CD4-positive, alpha-beta T cell treated with Interleukin-15 for 4 hours (primary cell): ENCODE measurements at regions not wholly inside any gene's neighbourhood (a gene's known extent, or its start where the extent isn't known, plus 50 kb on each side); places are given as distances from the start of the nearest gene placed in this dataset.
"Not testable (repeated sequence)": the region's sequence is repeated elsewhere in the genome, so short reads cannot be mapped to it uniquely, and the experiment has no call there.

Experiments used
- DNase-seq: peaks from one replicate; pipeline ENCODE4 v3.0.0-alpha.2; 2020; ENCODE audit warnings: low spot score

DNA sequence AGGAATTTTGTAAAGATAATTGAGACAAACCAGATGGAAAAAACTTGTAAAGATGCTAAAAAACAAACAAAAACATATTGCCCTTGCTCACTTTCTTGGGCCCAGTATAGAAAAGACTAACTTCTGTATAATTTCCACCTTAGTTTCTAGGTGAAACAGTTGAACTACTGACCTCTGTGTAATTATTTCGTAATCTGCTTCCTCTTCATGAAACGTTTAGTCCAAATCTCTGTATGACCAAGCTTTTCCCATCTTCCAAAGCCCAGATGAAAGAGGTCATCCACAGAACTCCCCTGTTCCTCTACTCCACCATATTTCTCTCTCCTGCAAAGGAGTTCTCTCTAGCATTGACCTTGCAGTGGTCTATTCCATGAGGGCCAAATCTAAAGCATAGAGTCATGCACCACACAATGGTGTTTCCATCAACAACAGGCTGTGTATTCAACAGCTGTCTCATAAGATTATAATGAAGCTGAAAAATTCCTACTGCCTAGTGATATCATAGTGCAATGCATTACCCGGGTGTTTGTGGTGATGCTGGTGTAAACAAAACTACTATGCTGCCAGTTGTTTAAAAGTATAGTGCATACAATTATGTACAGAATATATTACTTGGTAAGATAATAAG lies 647.6 kb downstream of the TNS3 start:
- no peak for DNase-seq

DNA sequence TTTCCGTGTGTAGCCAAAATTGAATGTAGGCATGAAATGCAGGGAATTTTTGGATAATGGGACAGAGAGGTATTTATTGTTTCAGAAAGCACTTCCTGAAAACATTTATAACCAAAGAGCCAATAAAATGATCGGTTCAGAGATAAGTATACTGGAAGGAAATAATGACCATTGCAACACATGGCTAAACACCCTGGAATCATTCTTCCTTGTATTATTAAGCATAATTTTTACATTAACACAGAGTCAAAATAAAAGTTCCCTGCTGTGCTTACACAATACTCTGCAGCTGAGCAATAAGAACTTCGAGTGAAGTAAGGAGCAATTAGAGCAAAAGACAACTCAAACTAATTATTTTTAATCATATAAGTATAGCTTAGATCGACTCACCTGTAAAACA lies 648.3 kb downstream of the TNS3 start:
- no peak for DNase-seq

DNA sequence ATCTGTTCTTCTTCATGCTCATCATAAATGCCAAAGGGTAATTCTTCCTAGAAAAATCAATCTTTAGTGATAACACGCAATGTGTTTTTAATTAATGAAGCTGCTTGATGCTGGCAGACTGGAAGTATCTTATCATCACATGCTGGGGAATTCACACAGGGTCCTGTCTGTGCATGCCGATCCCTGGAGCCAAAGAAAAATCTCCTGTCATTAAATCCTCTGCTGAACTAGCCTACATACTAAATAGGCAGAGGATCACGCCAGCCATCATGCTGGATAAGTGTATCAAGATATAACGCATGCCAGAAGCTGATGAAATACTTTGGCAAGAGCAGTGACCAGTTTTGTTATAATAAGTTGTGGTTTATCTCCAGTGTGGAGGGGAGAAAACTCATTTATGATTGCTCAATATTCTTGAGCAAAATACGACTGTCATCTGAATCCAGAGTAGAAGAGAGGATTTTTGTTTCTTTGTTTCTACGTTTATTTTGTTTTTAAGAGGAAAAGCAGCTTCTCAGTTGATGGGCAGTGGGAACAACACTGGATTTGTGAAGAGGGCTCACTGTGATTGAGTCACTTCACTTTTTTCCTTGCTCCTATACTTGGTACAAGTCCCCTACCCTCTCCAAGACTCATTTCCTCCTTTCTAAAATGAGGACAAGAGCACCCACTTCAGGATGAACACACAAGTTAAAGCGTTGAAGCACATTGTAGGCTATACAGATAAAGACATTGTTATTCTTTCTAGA lies 649.1 kb downstream of the TNS3 start:
- DNase-seq: no peak

DNA sequence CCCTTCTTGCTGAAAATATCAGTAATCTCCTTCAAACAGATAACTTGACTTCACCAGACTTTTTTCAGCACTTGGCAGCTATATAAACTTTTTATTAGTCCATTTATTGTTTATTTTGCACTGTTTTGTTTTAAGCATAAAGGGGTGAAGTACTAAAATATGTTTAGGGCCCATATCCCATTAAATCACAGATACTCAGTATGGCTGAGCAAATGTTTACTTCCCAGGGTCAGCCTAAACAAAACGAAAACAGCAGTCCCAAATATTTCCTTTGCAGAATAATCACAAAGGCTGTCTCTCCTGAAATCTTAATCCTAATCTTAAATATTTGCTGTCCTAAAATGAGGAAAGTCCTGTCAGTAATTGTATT lies 649.6 kb downstream of the TNS3 start:
- no peak for DNase-seq

DNA sequence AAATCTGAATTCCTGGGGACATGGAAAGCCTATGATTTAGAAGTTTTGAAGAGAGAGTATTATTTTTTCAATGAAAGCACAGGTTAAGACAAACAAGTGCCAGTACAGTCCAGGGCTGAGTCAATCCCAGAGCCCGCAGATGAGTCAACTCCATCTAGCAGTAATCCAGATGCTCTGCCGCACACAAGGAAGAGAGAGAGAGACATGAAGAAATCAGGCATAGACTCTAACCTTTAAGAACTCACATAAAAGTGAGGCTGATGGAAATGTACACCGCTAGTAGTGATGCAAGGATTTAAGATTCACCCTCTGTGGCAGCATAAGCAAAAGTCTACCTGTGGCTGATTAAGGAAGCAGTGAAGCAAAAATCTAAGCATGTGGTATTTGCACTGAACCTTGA lies 651.5 kb downstream of the TNS3 start:
- no peak for DNase-seq

DNA sequence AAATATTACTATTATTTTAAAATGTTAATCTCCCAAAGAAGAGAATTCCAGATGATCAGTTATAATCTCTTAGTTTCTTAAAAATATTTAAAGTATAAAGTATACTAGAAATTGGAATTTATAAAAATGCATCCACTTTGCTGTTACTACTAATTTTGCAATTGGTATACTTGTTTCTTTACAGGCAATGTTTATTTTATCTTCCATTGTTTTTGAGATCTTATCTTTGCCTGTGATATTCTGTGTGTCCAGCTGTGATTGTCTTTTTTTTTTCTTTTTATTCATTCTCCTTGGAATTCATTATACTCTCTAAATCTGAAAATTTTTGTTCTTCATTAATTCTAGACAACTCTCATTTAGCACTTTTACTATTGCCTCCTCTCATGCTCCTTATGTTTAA lies 652.6 kb downstream of the TNS3 start:
- DNase-seq: no peak

DNA sequence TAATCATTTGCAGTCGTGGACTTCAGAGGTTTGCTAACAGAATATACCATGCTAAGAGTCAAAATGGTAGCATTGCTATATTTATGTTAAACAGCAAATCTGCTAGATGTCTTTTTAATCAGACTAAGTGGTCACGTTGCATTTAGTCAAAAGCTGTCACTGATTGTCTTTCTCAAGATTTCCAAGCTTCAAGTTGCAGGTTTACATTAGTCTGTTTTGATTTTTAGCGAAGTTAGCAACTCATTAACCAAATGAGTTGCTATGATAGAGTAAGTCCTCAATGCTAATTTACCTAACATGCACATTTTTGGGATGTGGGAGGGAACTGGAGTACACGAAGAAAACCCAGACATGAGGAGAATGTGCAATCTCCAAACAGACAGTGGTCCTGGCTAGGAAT lies 653.2 kb downstream of the TNS3 start:
- DNase-seq: no peak

DNA sequence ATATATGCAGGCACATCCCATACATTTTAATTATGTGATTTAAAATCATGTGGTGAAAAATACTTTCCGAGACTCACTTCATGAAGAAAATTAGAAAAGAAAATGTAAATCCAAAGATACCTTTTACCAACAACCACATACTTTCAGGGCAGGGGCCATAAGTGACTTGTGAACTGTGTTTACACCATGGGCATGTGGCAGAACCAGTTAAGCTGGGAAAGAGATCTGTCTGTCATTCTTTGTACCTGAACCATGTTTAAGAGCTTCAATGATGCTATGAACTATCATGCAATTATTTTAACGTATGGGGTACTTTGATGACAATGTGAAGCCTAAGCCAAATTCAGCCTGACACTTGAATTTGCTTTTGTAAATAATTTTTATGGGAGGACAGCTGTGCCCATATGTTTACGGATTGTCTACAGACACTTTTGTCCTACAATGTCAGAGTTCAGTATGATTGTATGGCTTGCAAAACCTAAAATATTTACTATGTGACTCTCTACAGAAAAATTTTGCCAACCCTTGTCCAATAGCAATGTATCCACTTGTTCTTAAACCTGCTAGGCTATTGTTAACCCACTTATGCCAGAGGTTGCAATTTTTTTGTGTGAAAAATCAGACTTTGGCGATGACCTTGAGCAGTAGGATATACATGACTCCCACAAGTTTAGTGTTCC lies 654.6 kb downstream of the TNS3 start:
- no peak for DNase-seq

DNA sequence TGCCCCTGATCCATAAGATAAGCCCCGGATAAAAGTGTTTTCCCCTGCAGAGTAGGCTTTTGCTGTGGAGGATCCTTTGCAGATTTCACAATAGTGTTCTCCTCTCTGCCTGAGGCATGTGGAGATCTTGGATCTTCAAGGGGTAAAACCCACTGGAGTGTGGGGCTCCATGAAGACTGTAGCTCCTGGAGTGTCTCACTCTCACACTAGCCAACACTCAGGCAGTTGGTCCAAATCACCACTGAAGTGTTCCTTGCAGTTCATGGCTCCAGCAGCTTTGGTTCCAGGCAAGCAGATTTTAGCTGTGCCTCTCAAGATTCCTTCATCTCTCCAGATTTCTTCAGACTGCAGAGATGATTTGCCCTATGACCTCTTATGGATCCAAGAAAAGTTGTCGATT lies 665.3 kb downstream of the TNS3 start:
- no peak for DNase-seq

DNA sequence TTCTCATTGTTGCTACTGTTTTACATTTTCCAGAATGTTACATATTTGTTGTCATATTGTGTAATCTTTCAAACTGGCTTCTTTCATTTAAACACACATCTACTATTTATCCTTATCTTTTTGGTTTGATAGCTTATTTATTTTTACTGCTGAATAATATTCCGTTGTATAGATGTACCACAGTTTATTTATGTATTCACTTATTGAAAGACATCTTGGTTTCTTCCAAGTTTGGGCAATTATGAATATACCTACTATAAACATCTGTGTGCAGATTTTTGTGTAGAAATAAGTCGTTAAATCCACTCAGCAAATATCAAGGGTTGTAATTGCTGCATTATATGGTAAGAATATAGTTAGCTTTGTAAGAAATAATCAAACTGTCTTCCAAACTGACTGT lies 669.2 kb downstream of the TNS3 start:
- no peak for DNase-seq

DNA sequence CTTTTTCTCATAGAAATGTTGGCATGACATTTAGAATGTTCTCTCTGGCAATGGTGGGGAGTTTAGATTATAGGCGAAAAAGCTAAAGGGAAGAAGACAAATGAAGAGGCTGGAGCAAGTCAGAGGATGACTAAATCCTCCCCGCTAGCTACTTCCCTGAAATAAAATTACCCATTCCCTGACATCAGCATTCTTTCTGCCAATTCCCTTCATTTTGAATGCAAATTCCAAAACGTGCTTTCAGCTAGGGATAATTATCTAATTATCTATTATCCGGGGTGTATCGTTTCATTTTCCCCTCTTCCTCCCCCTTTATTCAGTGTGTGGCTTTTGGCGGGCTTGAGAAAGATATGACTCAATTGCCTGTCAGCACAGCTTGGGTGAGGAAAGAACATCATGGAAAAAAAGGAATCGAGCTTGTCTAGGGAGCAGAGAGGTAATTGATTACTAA lies 672.3 kb downstream of the TNS3 start:
- no peak for DNase-seq

DNA sequence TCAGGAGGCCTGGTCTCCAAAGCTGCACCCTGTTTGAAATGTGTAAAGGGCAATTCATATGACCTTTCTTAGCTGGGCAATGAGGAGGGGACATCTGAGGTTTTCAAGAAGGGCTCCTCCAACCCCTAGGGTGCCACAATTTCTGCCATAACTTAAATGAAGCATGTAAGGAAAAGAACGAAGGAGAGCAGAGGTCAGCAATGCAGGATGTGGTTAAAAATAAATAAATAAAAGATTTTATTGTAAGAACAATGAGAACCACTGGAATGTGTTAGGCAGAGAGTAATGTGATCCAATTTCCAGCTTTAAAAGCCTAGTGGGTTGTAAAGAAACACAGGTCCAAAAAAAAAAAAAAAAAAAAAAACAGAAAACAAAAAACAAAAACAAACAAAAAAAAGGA lies 673.1 kb downstream of the TNS3 start:
- DNase-seq: no peak

DNA sequence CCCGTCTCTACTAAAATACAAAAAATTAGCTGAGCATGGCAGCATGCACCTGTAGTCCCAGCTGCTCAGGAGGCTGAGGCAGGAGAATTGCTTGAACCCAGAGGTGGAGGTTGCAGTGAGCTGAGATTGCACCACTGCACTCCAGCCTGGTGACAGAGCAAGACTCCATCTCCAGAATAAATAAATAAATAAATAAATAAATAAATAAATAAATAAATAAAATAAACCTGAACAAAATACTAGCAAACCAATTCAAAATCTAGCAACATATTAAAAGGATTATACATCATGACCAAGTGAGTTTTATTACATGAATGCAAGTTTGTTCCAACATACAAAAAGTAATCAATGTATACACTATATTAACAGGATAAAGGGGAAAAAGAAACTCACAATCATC lies 677.4 kb downstream of the TNS3 start:
- not testable (repeated sequence) for DNase-seq

DNA sequence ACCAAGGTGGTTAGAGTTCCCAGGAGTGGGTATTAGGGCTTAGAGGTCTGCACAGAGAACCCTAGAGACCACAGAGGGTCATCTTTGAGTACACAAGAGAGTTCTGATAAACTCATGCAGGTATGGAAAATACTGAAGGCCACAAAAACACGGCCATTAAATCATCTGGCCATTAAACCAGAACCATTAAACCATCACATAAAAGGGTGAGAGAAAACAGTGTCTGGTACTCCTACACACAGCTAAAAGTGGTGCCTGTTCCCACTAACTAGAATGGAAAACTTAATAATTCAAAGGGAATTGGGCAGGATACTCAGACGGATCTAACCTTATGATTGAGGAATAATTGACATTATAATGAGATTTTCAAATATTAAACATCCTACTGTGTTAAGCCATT lies 679.4 kb downstream of the TNS3 start:
- DNase-seq: no peak

DNA sequence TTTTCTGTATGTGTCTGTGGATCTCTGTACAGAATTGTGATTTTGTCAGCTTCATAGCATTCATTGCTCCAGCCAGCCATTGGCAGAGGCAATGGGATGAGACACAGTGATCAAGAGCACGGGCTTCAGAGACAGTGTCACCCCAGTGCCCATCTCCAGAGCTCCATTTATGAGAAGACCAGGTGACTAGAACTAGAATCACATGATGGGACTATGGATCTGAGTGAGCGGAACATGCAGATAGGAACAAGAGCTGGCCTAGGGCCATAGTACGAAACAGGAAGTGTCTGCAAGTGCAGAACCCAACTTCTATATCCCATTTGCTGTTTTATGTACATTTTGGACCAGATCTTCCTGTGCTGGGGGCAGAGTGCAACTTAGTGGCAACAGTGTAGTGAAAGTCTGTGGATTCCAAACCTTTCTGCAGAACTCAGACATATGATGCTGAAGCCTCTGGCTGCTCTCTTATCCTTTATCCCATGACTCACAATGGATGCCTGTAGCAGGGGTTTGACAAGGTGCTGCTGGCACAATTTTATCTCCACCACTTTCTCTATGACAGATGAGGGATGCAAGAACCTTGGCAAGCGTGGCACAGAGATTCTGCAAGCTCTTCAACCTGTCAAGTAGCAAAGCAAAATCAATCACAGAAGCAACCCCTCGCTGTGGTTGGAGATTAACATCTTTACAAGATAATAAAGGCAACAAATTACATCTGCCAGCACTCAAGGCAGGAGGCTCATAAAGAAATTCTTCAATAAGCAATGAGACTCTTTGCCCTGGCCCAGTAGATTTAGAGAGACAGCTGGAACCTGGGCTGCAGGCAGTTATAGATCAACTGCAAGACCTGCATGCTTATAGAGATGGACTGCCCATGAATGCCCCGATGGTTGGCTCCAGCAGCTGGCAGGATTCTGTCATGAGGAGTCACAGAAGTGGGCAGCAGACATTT lies 681.3 kb downstream of the TNS3 start:
- DNase-seq: no peak

DNA sequence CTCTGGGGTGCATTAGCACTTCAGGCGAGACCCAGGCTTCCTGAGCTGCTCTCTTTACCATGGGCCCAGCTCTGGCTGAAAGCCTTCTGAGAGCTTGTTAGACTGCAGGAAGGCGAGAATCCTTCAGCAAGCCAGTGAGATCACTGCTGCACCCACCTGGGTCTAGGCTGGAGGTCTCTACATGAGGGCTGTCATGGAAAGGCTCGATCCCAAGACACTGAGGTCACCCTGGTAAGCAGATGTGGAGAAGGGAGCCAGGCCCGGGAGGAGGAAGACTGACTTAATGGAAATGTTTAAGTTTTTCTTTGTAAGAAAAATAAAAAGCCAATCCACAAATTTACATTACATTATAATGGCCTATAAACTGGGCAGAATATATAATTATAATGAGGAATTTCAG lies 684.5 kb downstream of the TNS3 start:
- no peak for DNase-seq

DNA sequence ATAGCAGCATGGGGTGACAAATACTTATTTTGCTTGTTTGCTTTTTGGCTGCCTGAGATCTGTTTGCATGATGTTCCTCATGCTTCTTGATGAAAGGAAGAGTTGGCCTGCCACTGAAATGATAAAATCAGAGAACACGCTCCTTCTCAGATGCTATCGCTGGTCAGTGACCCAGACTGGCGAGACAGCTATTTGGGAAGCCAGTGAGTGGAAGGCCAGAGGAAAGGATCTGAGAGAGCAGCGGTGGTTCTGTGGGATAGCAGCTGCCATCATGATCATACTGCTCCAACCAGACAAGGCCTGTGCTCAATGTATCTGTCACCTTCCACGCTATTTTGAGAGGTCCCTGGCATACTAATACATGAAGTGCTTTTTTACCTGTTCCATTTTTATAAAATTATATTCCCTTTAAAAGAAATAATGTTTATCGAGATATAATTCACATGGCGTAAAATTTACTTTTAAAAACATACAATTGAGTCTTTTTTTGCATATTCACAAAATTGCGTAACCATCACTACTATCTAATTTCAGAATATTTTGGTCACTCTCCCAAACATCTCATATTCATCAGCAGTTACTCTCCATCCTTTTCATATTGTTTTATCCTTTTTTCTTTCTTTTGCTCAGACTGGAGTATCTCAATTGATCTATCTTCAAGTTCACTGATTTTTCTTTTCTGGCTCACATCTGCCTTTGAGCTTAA lies 695.1 kb downstream of the TNS3 start:
- no peak for DNase-seq

DNA sequence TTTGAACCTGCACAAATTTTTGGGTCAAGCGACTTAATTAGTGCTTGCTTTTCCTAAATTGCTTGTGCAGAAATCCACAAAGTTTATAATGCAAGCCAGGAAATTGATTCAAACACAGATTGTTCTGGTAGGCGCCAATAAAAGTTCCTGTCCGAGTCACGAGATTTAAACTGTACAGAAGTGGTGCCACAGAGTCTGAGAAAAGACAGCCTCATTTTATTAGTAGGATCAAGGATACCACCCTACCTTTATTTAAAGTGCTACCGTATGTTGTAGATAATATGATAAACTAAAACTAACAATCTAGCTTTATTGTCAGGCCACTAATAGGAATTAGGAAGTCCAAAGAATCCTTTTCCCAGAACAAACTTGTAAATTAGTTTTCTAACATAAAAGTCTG lies 696.7 kb downstream of the TNS3 start:
- no peak for DNase-seq

DNA sequence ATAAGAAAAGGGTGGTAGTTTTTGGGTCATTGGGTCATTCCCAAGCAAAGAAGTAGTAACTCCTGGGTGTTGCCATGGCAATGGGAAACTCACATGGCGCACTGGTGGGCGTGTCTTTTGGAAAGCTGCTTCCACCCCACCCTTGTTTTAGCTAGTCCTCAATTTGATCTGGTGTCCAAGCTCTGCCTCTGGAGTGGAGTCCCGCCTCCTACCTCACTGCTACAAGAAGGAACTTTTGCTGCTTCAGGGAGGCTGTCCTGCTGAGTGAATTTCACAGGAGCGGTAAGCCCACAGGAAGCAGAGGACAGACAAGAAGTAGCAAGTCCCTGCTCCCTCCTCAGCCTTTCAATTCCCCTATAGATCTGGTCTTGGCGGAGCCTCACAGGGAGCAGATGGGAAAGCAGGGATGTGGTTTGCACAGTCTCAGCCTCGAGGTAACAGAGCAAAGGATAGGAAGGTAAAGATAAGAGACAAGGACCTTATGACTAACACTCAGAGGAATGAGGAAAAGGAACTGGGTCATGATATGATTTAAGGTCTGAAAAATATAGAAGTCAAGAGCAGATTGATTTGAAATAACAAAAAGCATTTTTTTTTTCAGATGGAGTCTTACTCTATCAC lies 700.3 kb downstream of the TNS3 start:
- no peak for DNase-seq

DNA sequence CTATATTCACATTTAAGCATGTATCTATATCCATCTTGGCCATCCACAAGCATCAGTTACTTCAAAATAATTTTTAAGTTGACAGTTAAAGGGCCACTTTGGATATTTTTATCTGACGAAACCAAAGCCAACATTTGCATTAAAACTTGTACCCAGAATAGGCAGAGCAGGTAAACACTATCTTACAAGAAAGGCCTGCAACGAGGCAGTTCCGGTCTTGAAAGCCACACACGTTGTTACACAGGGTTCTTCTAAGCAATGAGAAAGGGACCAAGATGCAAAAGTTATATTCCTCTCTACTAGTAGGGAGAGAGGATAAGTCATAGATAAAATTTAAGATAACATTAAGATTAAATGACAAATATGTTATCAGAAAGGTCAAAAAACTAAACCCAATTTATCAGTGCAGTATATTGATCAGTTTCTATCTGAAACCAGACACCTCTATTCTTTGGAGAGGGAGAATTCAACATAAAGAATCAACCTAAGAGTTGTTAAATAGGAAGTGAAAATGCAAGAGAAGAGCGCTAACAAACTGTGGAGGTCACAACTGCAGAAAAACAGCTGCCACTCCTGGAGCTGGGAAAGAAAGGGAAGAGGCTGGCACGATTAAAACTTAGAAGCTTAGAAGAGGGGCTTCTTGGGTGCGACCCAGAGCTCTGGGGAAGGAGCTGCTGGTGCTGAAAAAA lies 701.3 kb downstream of the TNS3 start:
- DNase-seq: no peak

DNA sequence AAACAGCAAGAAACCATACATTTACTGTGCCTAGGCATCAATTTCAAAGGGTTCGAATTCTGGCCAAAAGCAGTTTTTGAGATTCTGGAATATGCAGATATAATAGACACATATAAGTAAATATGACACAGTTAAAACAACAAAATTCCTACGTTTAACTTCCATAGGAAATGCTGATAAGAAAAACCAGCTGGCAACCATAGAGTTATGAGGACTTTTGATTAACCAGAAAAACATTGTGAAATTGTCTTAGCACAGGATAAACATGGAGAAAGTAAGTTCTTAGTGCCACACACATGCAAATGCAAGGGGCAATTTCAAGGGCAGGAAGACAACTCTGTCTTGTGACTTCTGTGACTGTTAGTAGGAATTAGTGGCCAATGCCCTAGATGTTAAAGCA lies 702.1 kb downstream of the TNS3 start:
- DNase-seq: no peak
